Panc1 (cell line): ENCODE measurements at regions not wholly inside any gene's neighbourhood (a gene's known extent, or its start where the extent isn't known, plus 50 kb on each side); places are given as distances from the start of the nearest gene placed in this dataset.

Source experiments
- ATAC-seq: fragments of 200-7000 bp; cut with Tn5 transposase; 2 replicates; pipeline ENCODE4 v1.9.1; 2020; ENCODE audit warnings: mild to moderate bottlenecking, moderate library complexity
- BruUV-seq: library from RNA; stranded (reverse); fragments of 400-500 nt; replicated peaks from 2 replicates; lab custom pipeline; 2021; lab: Mats Ljungman, UMichigan
- CTCF ChIA-PET: fragments of 300-600 bp; sonication (Branson Sonifier 250); formaldehyde crosslinking; loops from one replicate; lab custom pipeline; 2022; ENCODE audit warnings: antibody characterized with exemption; lab: Charles Lee
- POLR2A ChIA-PET: fragments of 300-600 bp; sonication (Branson Sonifier 250); formaldehyde crosslinking; loops from one replicate; lab custom pipeline; 2022; ENCODE audit warnings: antibody characterized with exemption; lab: Charles Lee
- DNase-seq: peaks from one replicate; pipeline ENCODE4 v3.0.0-alpha.2; 2010; ENCODE audit warnings: low read depth, low spot score
- H3K27ac ChIP-seq: 2 replicates; pipeline ENCODE4 v1.5.1; 2011; ENCODE audit warnings: mild to moderate bottlenecking, low read length, inconsistent platforms
- H3K27me3 ChIP-seq: fragments of 200-500 bp; sonication (Bioruptor generic); 2 replicates; pipeline ENCODE4 v1.6.0; 2014; ENCODE audit warnings: low read length, inconsistent platforms; ENCODE audit not compliant: control insufficient read depth, insufficient read depth
- H3K36me3 ChIP-seq: fragments of 200-500 bp; sonication (Bioruptor generic); 2 replicates; pipeline ENCODE4 v1.5.1; 2014; ENCODE audit warnings: inconsistent platforms, mild to moderate bottlenecking, low read length, moderate library complexity; ENCODE audit not compliant: control insufficient read depth, insufficient read depth
- H3K4me1 ChIP-seq: 2 replicates; pipeline ENCODE4 v1.5.1; 2011; ENCODE audit warnings: inconsistent platforms, mild to moderate bottlenecking, low read length, moderate library complexity; ENCODE audit not compliant: control insufficient read depth, insufficient read depth
- H3K4me3 ChIP-seq, 2 experiments: 2 replicates each; pipeline ENCODE4 v1.5.1; 2011 to 2012; ENCODE audit warnings: low read depth in 2 of 2, low read length in 2 of 2, mild to moderate bottlenecking in 2 of 2, inconsistent platforms in 1 of 2, moderate library complexity in 1 of 2
- H3K9me3 ChIP-seq: fragments of 200-500 bp; sonication (Bioruptor generic); 2 replicates; pipeline ENCODE4 v1.5.1; 2014; ENCODE audit warnings: low read depth, mild to moderate bottlenecking, inconsistent platforms, low read length, moderate library complexity; ENCODE audit not compliant: control insufficient read depth, insufficient read depth
- CTCF ChIP-seq: fragments of 450-650 bp; IDR thresholded peaks from 2 replicates; pipeline ENCODE4 v1.5.1; 2017; ENCODE audit warnings: mild to moderate bottlenecking
- POLR2AphosphoS5 ChIP-seq: IDR thresholded peaks from 2 replicates; pipeline ENCODE4 v1.6.1; 2012; ENCODE audit warnings: mild to moderate bottlenecking, low read depth, low read length, moderate library complexity
- SIN3A ChIP-seq: IDR thresholded peaks from 2 replicates; pipeline ENCODE4 v1.6.1; 2012; ENCODE audit warnings: low read depth, mild to moderate bottlenecking, low read length, moderate library complexity, borderline replicate concordance; ENCODE audit not compliant: insufficient read depth
- TCF7L2 ChIP-seq: IDR thresholded peaks from 2 replicates; pipeline ENCODE4 v1.6.1; 2011; ENCODE audit warnings: mild to moderate bottlenecking, low read depth, low read length, inconsistent platforms
- in situ Hi-C: cut with HindIII; loops from 2 replicates; pipeline ENCODE4 v1.10.0; 2016; ENCODE audit warnings: low sequenced_read_pairs, low pct_unique_long_range_greater_than_20kb
- intact Hi-C: fragments of 100-400 bp; cut with micrococcal nuclease; formaldehyde crosslinking; loops from one replicate; pipeline ENCODE4 v1.10.0; 2022; ENCODE audit not compliant: unreplicated experiment
- TF ChIP-seq, protein P1 (sequence below), 2 experiments: IDR thresholded peaks; 2 replicates each; pipeline ENCODE4 v1.6.1; 2011 to 2012; ENCODE audit warnings: low read depth in 2 of 2, control low read depth in 1 of 2, low read length in 1 of 2, mild to moderate bottlenecking in 1 of 2, moderate library complexity in 1 of 2; ENCODE audit not compliant: insufficient read depth in 1 of 2

GRCh38 chr14:71415404-71415690 lies 508.1 kb downstream of the PCNX1 start:
- Histone ChIP-seq H3K27me3 (no peaks in the 10 kb centered on the region), H3K36me3 (no peaks in the 10 kb centered on the region), H3K4me1 (no peaks in the 10 kb centered on the region), H3K27ac (no peak overlapping the region), H3K9me3 (no peaks in the 10 kb centered on the region), H3K4me3 (no peak overlapping the region)
- ChIA-PET POLR2A (no interaction called here), CTCF (no interaction called here)
- intact Hi-C loops, result no loop called here
- TF ChIP-seq CTCF (no peak), SIN3A (no peak), TCF7L2 (no peak), POLR2AphosphoS5 (no peak)
- TF ChIP-seq, protein P1, sequence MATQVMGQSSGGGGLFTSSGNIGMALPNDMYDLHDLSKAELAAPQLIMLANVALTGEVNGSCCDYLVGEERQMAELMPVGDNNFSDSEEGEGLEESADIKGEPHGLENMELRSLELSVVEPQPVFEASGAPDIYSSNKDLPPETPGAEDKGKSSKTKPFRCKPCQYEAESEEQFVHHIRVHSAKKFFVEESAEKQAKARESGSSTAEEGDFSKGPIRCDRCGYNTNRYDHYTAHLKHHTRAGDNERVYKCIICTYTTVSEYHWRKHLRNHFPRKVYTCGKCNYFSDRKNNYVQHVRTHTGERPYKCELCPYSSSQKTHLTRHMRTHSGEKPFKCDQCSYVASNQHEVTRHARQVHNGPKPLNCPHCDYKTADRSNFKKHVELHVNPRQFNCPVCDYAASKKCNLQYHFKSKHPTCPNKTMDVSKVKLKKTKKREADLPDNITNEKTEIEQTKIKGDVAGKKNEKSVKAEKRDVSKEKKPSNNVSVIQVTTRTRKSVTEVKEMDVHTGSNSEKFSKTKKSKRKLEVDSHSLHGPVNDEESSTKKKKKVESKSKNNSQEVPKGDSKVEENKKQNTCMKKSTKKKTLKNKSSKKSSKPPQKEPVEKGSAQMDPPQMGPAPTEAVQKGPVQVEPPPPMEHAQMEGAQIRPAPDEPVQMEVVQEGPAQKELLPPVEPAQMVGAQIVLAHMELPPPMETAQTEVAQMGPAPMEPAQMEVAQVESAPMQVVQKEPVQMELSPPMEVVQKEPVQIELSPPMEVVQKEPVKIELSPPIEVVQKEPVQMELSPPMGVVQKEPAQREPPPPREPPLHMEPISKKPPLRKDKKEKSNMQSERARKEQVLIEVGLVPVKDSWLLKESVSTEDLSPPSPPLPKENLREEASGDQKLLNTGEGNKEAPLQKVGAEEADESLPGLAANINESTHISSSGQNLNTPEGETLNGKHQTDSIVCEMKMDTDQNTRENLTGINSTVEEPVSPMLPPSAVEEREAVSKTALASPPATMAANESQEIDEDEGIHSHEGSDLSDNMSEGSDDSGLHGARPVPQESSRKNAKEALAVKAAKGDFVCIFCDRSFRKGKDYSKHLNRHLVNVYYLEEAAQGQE (IDR thresholded peaks at IDR 0.05; ENCODE audit: insufficient read depth in 1 of 2, low read depth in 2 of 2, low read length in 1 of 2), result no peak
- in situ Hi-C loops, result no loop called here
- BruUV-seq, result no TSS peak
- no peak for ATAC-seq
- DNase-seq, result no peak

DNA sequence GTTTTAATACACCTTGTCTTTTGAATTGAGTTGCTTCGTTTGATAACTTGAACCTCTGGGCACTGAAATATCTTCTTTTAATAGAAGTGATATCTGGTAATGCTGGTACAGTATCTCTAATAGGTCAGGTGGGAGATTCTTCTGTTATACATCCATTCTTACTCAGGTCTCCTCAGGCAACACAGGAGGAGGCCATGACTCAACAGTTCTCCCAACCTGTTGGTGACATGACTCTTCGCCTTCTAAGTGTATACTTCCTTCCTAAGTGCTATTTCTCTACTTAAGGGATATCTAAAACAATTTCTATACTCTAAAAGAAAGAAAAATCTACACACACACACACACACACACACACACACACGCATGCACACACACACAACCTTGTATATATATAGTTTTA lies 509.1 kb downstream of the PCNX1 start:
- intact Hi-C loops, result no loop called here

GRCh38 chr14:71418532-71419245 lies 511.4 kb downstream of the PCNX1 start:
- DNase-seq (no peak), ATAC-seq (no peak)
- H3K4me1 ChIP-seq, result no peaks in the 10 kb centered on the region
- no peaks in the 10 kb centered on the region for H3K36me3 ChIP-seq
- no peak overlapping the region for H3K4me3 ChIP-seq
- H3K27me3 ChIP-seq, result no peaks in the 10 kb centered on the region
- ChIA-PET POLR2A (interaction anchor here (0.8 kb wide), 1 partner anchor 234 kb away, joined by 7 read pairs; no protein-coding TSS in a partner anchor), CTCF (no interaction called here)
- in situ Hi-C loops (no loop called here), intact Hi-C loops (no loop called here)
- H3K9me3 ChIP-seq, result no peaks in the 10 kb centered on the region
- TF ChIP-seq, protein P1 (IDR thresholded peaks at IDR 0.05; ENCODE audit: insufficient read depth in 1 of 2, low read depth in 2 of 2, low read length in 1 of 2), result no peak
- no peak for TF ChIP-seq POLR2AphosphoS5
- TF ChIP-seq TCF7L2, result no peak
- no peak for TF ChIP-seq SIN3A
- TF ChIP-seq CTCF, result no peak
- no peak overlapping the region for H3K27ac ChIP-seq
- no TSS peak for BruUV-seq

More for the DNA sequence above, 509.1 kb downstream of the PCNX1 start:
- no TSS peak for BruUV-seq
- POLR2A ChIA-PET, result no interaction called here
- CTCF ChIA-PET, result no interaction called here
- Histone ChIP-seq H3K4me1 (no peaks in the 10 kb centered on the region), H3K27me3 (no peaks in the 10 kb centered on the region), H3K4me3 (no peak overlapping the region), H3K27ac (no peak overlapping the region), H3K9me3 (no peaks in the 10 kb centered on the region), H3K36me3 (no peaks in the 10 kb centered on the region)
- no peak for TF ChIP-seq SIN3A
- in situ Hi-C loops, result no loop called here
- no peak for DNase-seq
- no peak for ATAC-seq
